GM12864 (cell line): ENCODE measurements at regions not wholly inside any gene's neighbourhood (a gene's known extent, or its start where the extent isn't known, plus 50 kb on each side); places are given as distances from the start of the nearest gene placed in this dataset.

ENCODE experiments used
- DNase-seq: peaks from one replicate; pipeline ENCODE4 v3.0.0-alpha.2; 2011; ENCODE audit warnings: low read depth
- H3K4me3 ChIP-seq: 2 replicates; pipeline ENCODE4 v1.5.1; 2011; ENCODE audit warnings: mild to moderate bottlenecking, low read depth, low read length, control low read depth
- CTCF ChIP-seq: IDR thresholded peaks from 2 replicates; pipeline ENCODE4 v1.5.1; 2011; ENCODE audit warnings: low read depth, mild to moderate bottlenecking, moderate library complexity, low read length, control low read depth, inconsistent platforms; ENCODE audit errors: missing control alignments

- no peak for DNase-seq
- H3K4me3 ChIP-seq = no peak overlapping the region
- no peak for TF ChIP-seq CTCF
Observed at GRCh38 chr13:40429706-40430545, 236.5 kb downstream of the FOXO1 start.

GRCh38 chr13:40432018-40432978, 234.1 kb downstream of the FOXO1 start:
- H3K4me3 ChIP-seq = no peak overlapping the region
- no peak for DNase-seq
- no peak for TF ChIP-seq CTCF

GRCh38 chr13:40433001-40433400, 233.4 kb downstream of the FOXO1 start:
- no peak for DNase-seq
- no peak for TF ChIP-seq CTCF
- no peak overlapping the region for H3K4me3 ChIP-seq

- no peak overlapping the region for H3K4me3 ChIP-seq
- no peak for TF ChIP-seq CTCF
- DNase-seq = no peak
Observed at GRCh38 chr13:40433577-40433976, 232.9 kb downstream of the FOXO1 start.

- TF ChIP-seq CTCF = no peak
- DNase-seq = no peak
- H3K4me3 ChIP-seq = no peak overlapping the region
Observed at GRCh38 chr13:40434516-40435397, 231.7 kb downstream of the FOXO1 start.

- TF ChIP-seq CTCF = no peak
- H3K4me3 ChIP-seq = no peak overlapping the region
- no peak for DNase-seq
Observed at GRCh38 chr13:40438022-40438680, 228.3 kb downstream of the FOXO1 start.
